LNCAP (cell line): ENCODE measurements at regions not wholly inside any gene's neighbourhood (a gene's known extent, or its start where the extent isn't known, plus 50 kb on each side); places are given as distances from the start of the nearest gene placed in this dataset.

Experiments
- CTCF ChIP-seq: fragments of 450-650 bp; IDR thresholded peaks from 2 replicates; pipeline ENCODE4 v1.5.1; 2017; ENCODE audit warnings: mild to moderate bottlenecking

GRCh38 chr6:10316373-10316721 is 98.5 kb downstream of the TFAP2A start:
- TF ChIP-seq CTCF: no peak

GRCh38 chr6:10315658-10316372 is 99.1 kb downstream of the TFAP2A start:
- no peak for TF ChIP-seq CTCF

- TF ChIP-seq CTCF: no peak
Measured at GRCh38 chr6:10315034-10315433, 99.8 kb downstream of the TFAP2A start.

GRCh38 chr6:10314163-10314955 is 100.5 kb downstream of the TFAP2A start:
- no peak for TF ChIP-seq CTCF

- TF ChIP-seq CTCF: no peak
Measured at GRCh38 chr6:10313799-10314162, 101.1 kb downstream of the TFAP2A start.

GRCh38 chr6:10312445-10312844 is 102.4 kb downstream of the TFAP2A start:
- no peak for TF ChIP-seq CTCF

- no peak for TF ChIP-seq CTCF
Measured at GRCh38 chr6:10310826-10311225, 104.0 kb downstream of the TFAP2A start.
